ENCODE measurements at regions not wholly inside any gene's neighbourhood (a gene's known extent, or its start where the extent isn't known, plus 50 kb on each side); places are given as distances from the start of the nearest gene placed in this dataset.
A peak's percentile ranks its signal among the peaks of the same experiment; 100 is the strongest.

DNA sequence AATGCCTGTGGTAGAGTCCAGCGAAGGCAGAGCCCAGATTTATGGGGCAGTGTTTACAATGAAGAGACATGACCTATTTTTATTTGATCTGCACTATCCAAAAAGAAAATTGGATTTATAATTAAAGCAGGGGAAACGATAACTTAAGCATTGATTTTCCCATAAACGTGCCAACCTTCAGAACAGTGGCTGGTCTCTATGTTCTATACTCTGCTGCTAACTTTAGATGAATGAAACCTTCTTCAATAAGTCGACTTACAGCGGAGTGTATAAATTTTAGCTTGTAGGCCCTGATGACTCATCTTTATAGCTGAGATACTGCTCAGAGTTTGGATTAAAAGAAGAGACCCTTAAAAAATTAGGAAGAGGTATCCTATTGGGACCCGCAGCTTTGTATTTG lies 452.6 kb downstream of the TLR4 start:
- H3K4me1 ChIP-seq, result no peaks in the 10 kb centered on the region
- H3K4me3 ChIP-seq, result no peak overlapping the region
- no peaks in the 10 kb centered on the region for H3K27me3 ChIP-seq
- no peak overlapping the region for H3K27ac ChIP-seq
- DNase-seq, result no peak
- intact Hi-C loops (cut with DNase I), result no loop called here
- H3K9me3 ChIP-seq, result no peaks in the 10 kb centered on the region
- TF ChIP-seq CTCF (IDR thresholded peaks at IDR 0.05), result no peak
- TF ChIP-seq POLR2A (IDR thresholded peaks at IDR 0.05), result no peak
- no peak for TF ChIP-seq POLR2AphosphoS5 (IDR thresholded peaks at IDR 0.05)
- TF ChIP-seq EP300 (IDR thresholded peaks at IDR 0.05), result no peak
- no peaks in the 10 kb centered on the region for H3K36me3 ChIP-seq
- 80 to 81% methylated on average over 6 of the region's 6 CpGs for WGBS, 2 donors

DNA sequence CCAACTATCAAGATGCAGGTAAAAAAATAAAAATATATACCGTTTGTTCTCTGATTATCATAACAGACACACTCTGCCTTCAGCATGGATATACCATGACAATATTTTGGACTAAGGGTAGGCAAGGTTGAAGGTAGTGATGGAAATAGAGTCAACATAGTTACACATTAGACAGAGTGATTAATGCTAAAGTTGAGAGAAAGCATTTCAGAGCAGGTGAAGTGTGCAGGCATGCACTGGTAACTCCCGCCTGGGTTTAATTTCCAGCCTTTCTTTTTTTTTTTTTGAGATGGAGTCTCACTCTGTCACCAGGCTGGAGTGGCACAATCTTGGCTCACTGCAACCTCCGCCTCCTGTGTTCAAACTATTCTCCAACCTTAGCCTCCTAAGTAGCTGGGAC lies 458.5 kb downstream of the TLR4 start:
- Histone ChIP-seq H3K4me1 (no peaks in the 10 kb centered on the region), H3K27me3 (no peaks in the 10 kb centered on the region), H3K4me3 (no peak overlapping the region), H3K9me3 (no peaks in the 10 kb centered on the region), H3K27ac (no peak overlapping the region), H3K36me3 (no peaks in the 10 kb centered on the region)
- WGBS, 2 donors, result 65 to 89% methylated on average over 3 of the region's 3 CpGs
- TF ChIP-seq CTCF (IDR thresholded peaks at IDR 0.05) (no peak), POLR2A (IDR thresholded peaks at IDR 0.05) (no peak), POLR2AphosphoS5 (IDR thresholded peaks at IDR 0.05) (no peak), EP300 (IDR thresholded peaks at IDR 0.05) (no peak)
- DNase-seq, result no peak
- intact Hi-C loops (cut with DNase I), result no loop called here

DNA sequence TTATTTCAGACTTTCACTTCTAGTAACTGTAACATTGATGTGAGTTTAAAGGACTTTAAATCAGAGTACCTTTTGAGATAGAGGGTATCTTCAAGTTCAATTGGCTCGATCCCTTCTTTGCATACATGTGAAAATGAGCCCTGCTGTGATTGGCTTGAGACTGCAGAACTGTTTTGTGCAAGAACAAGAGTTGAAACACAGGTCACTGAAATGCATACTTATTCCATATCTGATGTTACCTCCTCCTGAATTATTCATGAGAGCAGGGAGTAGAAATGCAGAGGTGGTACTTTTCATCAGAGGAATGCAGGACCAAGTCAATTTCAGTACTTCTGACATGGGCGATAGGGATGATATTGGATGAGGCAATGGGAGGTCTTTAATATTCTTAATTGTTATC lies 459.5 kb downstream of the TLR4 start:
- no peaks in the 10 kb centered on the region for H3K27me3 ChIP-seq
- intact Hi-C loops (cut with DNase I), result no loop called here
- TF ChIP-seq EP300 (IDR thresholded peaks at IDR 0.05) (no peak), POLR2A (IDR thresholded peaks at IDR 0.05) (no peak), CTCF (IDR thresholded peaks at IDR 0.05) (no peak)
- no peaks in the 10 kb centered on the region for H3K36me3 ChIP-seq
- no peaks in the 10 kb centered on the region for H3K9me3 ChIP-seq
- no peak overlapping the region for H3K4me3 ChIP-seq
- no peak for DNase-seq
- no peak overlapping the region for H3K27ac ChIP-seq
- WGBS, 2 donors, result 70 to 87% methylated on average over 2 of the region's 2 CpGs
- H3K4me1 ChIP-seq, result no peaks in the 10 kb centered on the region

DNA sequence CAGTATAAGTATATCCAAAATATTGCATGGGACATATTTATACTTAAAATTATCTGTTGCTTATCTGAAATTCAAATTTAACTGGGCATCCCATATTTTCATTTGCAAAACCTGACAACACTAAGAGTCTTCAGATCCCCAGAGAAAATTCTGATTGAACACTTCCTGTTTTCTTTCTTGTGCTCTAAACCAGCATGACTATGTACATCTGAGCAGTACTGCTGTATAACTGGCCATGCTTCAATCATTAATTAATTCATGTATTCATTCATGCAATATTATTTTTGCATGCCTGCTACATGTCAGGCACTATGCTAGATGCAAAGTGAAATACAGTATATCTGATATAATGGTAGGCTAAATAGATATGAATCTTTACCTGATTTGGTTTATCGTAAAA lies 461.2 kb downstream of the TLR4 start:
- Histone ChIP-seq H3K36me3 (no peaks in the 10 kb centered on the region), H3K27ac (no peak overlapping the region), H3K4me3 (no peak overlapping the region), H3K9me3 (no peaks in the 10 kb centered on the region), H3K27me3 (no peaks in the 10 kb centered on the region), H3K4me1 (no peaks in the 10 kb centered on the region)
- 73 to 94% methylated on average over 1 of the region's 1 CpG for WGBS, 2 donors
- no peak for DNase-seq
- TF ChIP-seq CTCF (IDR thresholded peaks at IDR 0.05), result no peak
- intact Hi-C loops (cut with DNase I), result no loop called here

DNA sequence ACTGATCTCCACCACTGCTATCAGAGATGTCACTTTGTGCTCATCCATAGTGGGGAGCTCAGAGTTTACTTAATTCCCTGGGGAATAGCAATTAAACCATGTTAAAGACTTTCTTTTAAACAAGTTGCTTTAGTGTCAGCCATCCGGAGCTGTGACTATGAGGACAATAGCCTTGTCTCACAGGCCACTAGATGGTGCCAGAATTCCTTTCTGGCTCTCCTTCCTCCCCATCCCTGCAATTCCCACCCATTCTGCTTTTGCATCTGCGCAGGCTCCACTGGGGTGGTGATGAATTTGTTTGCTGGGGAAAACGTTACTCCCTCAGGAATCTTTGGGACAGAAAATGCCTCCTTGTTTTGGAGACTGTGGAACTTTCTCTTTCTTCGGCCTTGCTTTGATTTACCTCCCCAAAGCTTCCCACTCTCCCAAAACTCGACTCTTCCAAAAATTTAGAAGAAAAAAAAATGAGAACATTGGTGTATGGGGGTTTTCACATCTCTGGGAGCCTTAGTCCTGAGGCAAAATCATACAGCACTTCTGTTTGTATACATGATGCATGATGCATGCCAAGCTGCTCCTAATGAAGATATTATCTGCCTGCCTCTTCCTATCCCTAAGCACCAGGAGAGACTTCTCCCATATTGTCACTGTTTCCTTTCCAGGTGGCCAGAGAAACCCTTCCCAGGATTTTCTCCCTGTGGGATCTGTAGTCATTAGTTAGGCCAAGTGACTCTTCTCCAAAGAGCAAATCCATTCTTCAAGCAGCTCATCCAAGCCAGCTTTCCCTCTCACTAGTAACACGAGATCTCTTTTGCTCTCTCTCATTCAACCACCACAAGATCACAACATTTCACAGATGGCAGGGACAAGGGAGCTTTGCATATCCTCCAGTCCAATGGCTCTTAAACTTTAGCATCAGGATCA lies 466.1 kb downstream of the TLR4 start:
- intact Hi-C loops (cut with DNase I), result no loop called here
- no peak for DNase-seq
- H3K27me3 ChIP-seq, result no peaks in the 10 kb centered on the region
- TF ChIP-seq CTCF (IDR thresholded peaks at IDR 0.05) (peak in 2 of 4 experiments; percentile 14 to 37), EP300 (IDR thresholded peaks at IDR 0.05) (no peak)
- H3K36me3 ChIP-seq, result no peaks in the 10 kb centered on the region
- no peak overlapping the region for H3K27ac ChIP-seq
- no peaks in the 10 kb centered on the region for H3K4me1 ChIP-seq
- H3K9me3 ChIP-seq, result no peaks in the 10 kb centered on the region
- no peak overlapping the region for H3K4me3 ChIP-seq
- WGBS, 2 donors, result 36 to 41% methylated on average over 6 of the region's 6 CpGs
